ENCODE measurements at regions not wholly inside any gene's neighbourhood (a gene's known extent, or its start where the extent isn't known, plus 50 kb on each side); places are given as distances from the start of the nearest gene placed in this dataset.

- DNase-seq (ENCODE audit: low read depth): no peak
- CTCF ChIA-PET: no interaction called here
- Histone ChIP-seq H3K4me3 (ENCODE audit: low read depth, low read length) (no peak overlapping the region), H3K36me3 (ENCODE audit: control insufficient read depth, insufficient read depth, low read length) (no peaks in the 10 kb centered on the region), H3K27me3 (ENCODE audit: control insufficient read depth, insufficient read depth, low read length) (peaks cover 9% of the 10 kb centered on the region)
- TF ChIP-seq CTCF (IDR thresholded peaks at IDR 0.05; ENCODE audit: insufficient read depth, low read depth, low read length): no peak
- POLR2A ChIA-PET: no interaction called here
Observed at GRCh38 chr1:11345971-11346715, 73.1 kb downstream of the UBIAD1 start.

GRCh38 chr1:11350265-11350664 is 77.3 kb downstream of the UBIAD1 start:
- DNase-seq (ENCODE audit: low read depth): no peak
- no peaks in the 10 kb centered on the region for H3K36me3 ChIP-seq (ENCODE audit: control insufficient read depth, insufficient read depth, low read length)
- ChIA-PET POLR2A (no interaction called here), CTCF (no interaction called here)
- peaks cover 6% of the 10 kb centered on the region for H3K27me3 ChIP-seq (ENCODE audit: control insufficient read depth, insufficient read depth, low read length)
- no peak for TF ChIP-seq CTCF (IDR thresholded peaks at IDR 0.05; ENCODE audit: insufficient read depth, low read depth, low read length)
- H3K4me3 ChIP-seq (ENCODE audit: low read depth, low read length): no peak overlapping the region

- ChIA-PET CTCF (no interaction called here), POLR2A (no interaction called here)
- Histone ChIP-seq H3K36me3 (ENCODE audit: control insufficient read depth, insufficient read depth, low read length) (no peaks in the 10 kb centered on the region), H3K4me3 (ENCODE audit: low read depth, low read length) (no peak overlapping the region), H3K27me3 (ENCODE audit: control insufficient read depth, insufficient read depth, low read length) (peaks cover 7% of the 10 kb centered on the region)
- TF ChIP-seq CTCF (IDR thresholded peaks at IDR 0.05; ENCODE audit: insufficient read depth, low read depth, low read length): no peak
- no peak for DNase-seq (ENCODE audit: low read depth)
Observed at GRCh38 chr1:11352058-11352715, 79.2 kb downstream of the UBIAD1 start.

GRCh38 chr1:11352816-11353799 is 80.1 kb downstream of the UBIAD1 start:
- peaks cover 6% of the 10 kb centered on the region for H3K27me3 ChIP-seq (ENCODE audit: control insufficient read depth, insufficient read depth, low read length)
- H3K4me3 ChIP-seq (ENCODE audit: low read depth, low read length): no peak overlapping the region
- TF ChIP-seq CTCF (IDR thresholded peaks at IDR 0.05; ENCODE audit: insufficient read depth, low read depth, low read length): no peak
- POLR2A ChIA-PET: no interaction called here
- no peaks in the 10 kb centered on the region for H3K36me3 ChIP-seq (ENCODE audit: control insufficient read depth, insufficient read depth, low read length)
- no peak for DNase-seq (ENCODE audit: low read depth)
- CTCF ChIA-PET: no interaction called here

Data from BJ (cell line).